HFFc6 (cell line): ENCODE measurements at regions not wholly inside any gene's neighbourhood (a gene's known extent, or its start where the extent isn't known, plus 50 kb on each side); places are given as distances from the start of the nearest gene placed in this dataset.

ENCODE experiments used
- DNase-seq: peaks from one replicate; pipeline ENCODE4 v3.0.0-alpha.2; 2018
- H3K27ac Mint-ChIP-seq: 2 replicates; pipeline ENCODE4 v1.8.0; 2020; ENCODE audit warnings: mild to moderate bottlenecking, mixed read lengths
- H3K27me3 Mint-ChIP-seq: 2 replicates; pipeline ENCODE4 v1.8.0; 2021; ENCODE audit warnings: mild to moderate bottlenecking, moderate library complexity, mixed read lengths; ENCODE audit not compliant: insufficient read depth
- H3K36me3 Mint-ChIP-seq: 2 replicates; pipeline ENCODE4 v1.8.0; 2021; ENCODE audit warnings: low read depth, mixed read lengths
- H3K4me1 Mint-ChIP-seq: 2 replicates; pipeline ENCODE4 v1.8.0; 2020; ENCODE audit warnings: low read depth, mixed read lengths
- H3K4me3 Mint-ChIP-seq: 2 replicates; pipeline ENCODE4 v1.8.0; 2020; ENCODE audit warnings: mild to moderate bottlenecking, moderate library complexity, mixed read lengths
- H3K9me3 Mint-ChIP-seq: 2 replicates; pipeline ENCODE4 v1.8.0; 2020; ENCODE audit warnings: mild to moderate bottlenecking, mixed read lengths
- TF ChIP-seq, protein P1 (sequence below): fragments of 200-600 bp; sonication (generic); IDR thresholded peaks from 2 replicates; pipeline ENCODE4 v1.5.0; 2021; ENCODE audit warnings: antibody characterized with exemption, mild to moderate bottlenecking

DNA sequence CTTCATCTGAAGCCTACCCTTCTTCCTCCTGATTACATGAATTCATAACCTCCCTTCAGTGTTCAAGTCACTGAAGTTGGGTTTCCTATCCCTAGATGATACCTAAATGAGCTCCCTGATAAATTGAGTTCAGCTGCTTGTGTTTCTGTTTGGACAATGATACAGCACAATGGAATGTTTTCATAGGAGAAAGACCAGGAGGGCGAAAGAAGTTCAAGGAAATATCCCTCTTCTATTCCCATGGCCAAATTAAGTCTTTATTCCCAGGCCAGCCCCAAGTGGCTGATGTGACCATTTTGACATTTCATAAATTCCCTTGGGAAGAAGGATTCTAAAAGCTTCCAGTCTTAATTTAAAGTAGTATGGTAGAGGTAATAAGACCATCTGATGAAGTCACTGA lies 555.8 kb upstream of the CLINT1 start:
- no peaks in the 10 kb centered on the region for H3K9me3 Mint-ChIP-seq
- H3K4me1 Mint-ChIP-seq: peaks cover 16% of the 10 kb centered on the region
- no peaks in the 10 kb centered on the region for H3K36me3 Mint-ChIP-seq
- H3K27ac Mint-ChIP-seq: no peak overlapping the region
- peaks cover 5% of the 10 kb centered on the region for H3K27me3 Mint-ChIP-seq
- H3K4me3 Mint-ChIP-seq: no peak overlapping the region
- TF ChIP-seq, protein P1, sequence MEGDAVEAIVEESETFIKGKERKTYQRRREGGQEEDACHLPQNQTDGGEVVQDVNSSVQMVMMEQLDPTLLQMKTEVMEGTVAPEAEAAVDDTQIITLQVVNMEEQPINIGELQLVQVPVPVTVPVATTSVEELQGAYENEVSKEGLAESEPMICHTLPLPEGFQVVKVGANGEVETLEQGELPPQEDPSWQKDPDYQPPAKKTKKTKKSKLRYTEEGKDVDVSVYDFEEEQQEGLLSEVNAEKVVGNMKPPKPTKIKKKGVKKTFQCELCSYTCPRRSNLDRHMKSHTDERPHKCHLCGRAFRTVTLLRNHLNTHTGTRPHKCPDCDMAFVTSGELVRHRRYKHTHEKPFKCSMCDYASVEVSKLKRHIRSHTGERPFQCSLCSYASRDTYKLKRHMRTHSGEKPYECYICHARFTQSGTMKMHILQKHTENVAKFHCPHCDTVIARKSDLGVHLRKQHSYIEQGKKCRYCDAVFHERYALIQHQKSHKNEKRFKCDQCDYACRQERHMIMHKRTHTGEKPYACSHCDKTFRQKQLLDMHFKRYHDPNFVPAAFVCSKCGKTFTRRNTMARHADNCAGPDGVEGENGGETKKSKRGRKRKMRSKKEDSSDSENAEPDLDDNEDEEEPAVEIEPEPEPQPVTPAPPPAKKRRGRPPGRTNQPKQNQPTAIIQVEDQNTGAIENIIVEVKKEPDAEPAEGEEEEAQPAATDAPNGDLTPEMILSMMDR: no peak
- DNase-seq: peak; percentile 40

DNA sequence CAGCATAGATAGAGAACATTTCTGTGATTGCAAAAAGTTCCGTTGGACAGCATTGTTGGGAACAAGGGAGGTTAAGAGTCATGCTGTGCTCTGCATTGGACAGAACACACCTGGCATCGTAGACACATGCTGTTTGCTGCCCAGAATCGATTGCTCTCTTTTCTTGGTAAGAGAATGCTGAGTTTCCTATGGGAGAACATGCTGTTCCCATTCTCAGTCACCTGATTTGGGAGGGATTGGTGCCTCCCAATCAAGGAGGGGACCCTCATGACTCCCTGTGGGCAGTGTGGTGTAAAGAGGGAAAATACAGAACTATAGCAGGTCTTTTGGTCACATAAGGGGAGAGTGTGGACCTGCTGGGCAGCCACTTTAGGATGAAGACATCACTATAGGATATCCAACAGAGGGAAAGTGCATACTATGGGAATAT lies 555.4 kb upstream of the CLINT1 start:
- no peak overlapping the region for H3K4me3 Mint-ChIP-seq
- TF ChIP-seq, protein P1: no peak

GRCh38 chr5:158413122-158413680 lies 554.3 kb upstream of the CLINT1 start:
- Mint-ChIP-seq H3K36me3 (no peaks in the 10 kb centered on the region), H3K27ac (no peak overlapping the region), H3K4me3 (no peak overlapping the region), H3K9me3 (no peaks in the 10 kb centered on the region), H3K4me1 (peaks cover 16% of the 10 kb centered on the region), H3K27me3 (peaks cover 3% of the 10 kb centered on the region)
- TF ChIP-seq, protein P1: no peak
- DNase-seq: no peak

More for the DNA sequence above, 555.4 kb upstream of the CLINT1 start:
- Mint-ChIP-seq H3K4me1 (peaks cover 16% of the 10 kb centered on the region), H3K27ac (no peak overlapping the region), H3K27me3 (peaks cover 5% of the 10 kb centered on the region), H3K9me3 (no peaks in the 10 kb centered on the region), H3K36me3 (no peaks in the 10 kb centered on the region)
- no peak for DNase-seq

GRCh38 chr5:158410976-158411375 lies 552.0 kb upstream of the CLINT1 start:
- Mint-ChIP-seq H3K4me3 (no peak overlapping the region), H3K27ac (no peak overlapping the region), H3K4me1 (peaks cover 35% of the 10 kb centered on the region), H3K9me3 (no peaks in the 10 kb centered on the region), H3K36me3 (no peaks in the 10 kb centered on the region), H3K27me3 (peaks cover 1% of the 10 kb centered on the region; the same call in 1 of the 2 replicates)
- DNase-seq: no peak
- TF ChIP-seq, protein P1: no peak

- Mint-ChIP-seq H3K4me3 (no peak overlapping the region), H3K36me3 (peaks cover 6% of the 10 kb centered on the region; the same call in 1 of the 2 replicates)
These were observed 550.6 kb upstream of the CLINT1 start for GRCh38 chr5:158409507-158409906.

More at GRCh38 chr5:158409507-158409906, 550.6 kb upstream of the CLINT1 start:
- Mint-ChIP-seq H3K9me3 (peaks cover 6% of the 10 kb centered on the region; the same call in 1 of the 2 replicates), H3K27me3 (peaks cover 9% of the 10 kb centered on the region), H3K27ac (no peak overlapping the region), H3K4me1 (peaks cover 22% of the 10 kb centered on the region)
- no peak for DNase-seq
- TF ChIP-seq, protein P1: no peak
